GM04503 (cell line): ENCODE measurements at regions not wholly inside any gene's neighbourhood (a gene's known extent, or its start where the extent isn't known, plus 50 kb on each side); places are given as distances from the start of the nearest gene placed in this dataset.
"Not testable (repeated sequence)": the region's sequence is repeated elsewhere in the genome, so short reads cannot be mapped to it uniquely, and the experiment has no call there.

ENCODE experiments used
- DNase-seq: peaks from one replicate; pipeline ENCODE4 v3.0.0-alpha.2; 2012; ENCODE audit warnings: low read depth

DNA sequence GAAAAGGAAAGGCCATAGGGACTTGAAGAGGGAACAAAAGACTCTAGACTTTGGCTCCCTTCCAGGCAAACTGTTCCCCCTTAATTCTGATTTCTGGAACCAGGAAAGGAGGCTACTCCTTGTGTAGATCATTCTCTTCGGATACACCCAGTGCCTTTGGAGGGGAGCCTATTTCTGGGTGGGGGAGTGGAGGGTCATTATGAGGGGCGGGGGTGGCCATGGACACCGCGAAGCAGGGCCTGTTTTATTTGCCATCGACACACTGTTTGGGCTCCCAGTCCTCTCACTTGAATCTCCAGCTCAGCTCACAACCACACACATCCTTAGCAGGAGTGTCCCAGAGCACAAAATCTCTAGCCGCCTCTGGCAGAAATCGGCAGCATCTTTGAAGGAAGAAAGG, 132.3 kb downstream of the PXDC1 start:
- DNase-seq, result no peak

DNA sequence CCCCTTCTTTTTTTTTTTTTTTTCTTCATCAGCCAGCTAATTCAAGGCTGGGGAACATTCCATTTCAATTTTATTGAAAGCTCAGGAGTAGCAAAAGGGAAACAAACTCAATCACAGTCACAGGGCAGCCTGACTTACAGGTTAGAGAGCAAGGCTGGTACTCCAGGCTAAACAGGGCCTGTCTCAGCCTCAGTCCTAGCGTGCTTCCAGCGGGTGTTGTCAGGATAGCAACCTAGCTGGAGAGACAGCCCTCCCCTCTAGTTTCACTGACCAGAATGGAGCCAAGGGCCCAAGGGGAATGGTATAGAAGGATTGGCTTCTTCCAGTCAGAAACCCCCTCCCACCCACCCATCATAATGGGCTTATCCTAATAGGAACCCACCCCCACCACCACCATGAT, 132.9 kb downstream of the PXDC1 start:
- no peak for DNase-seq

DNA sequence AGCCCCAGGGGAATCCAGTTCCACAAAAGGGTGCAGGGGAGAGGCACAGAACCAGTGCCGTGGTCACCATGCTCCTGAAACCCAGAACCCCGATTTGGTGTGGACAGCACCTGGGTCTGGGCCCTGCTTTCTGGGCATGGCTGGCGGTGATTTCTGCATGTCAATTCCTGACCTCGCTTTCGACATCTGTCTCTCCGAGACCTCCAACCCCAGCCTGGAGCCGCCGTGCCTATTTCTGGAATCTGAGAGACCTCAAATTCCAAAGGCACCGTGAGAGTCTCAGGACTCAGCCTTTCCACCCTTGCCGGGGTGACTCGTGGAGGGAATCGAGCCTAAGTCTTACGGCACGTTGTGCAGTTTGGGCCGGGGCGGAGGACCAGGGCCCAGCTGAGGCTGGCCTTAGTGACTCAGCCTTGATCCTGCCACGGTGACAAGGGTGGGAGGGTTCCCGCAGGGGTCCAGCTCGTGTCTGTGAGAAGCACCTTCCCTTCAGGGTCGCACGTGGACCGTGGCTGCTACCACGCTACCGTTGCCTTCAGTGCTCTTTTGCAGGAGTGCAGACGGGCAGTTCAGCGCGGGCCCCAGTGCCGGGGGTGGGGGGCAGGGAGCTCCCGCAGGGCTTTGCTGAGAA, 133.7 kb downstream of the PXDC1 start:
- DNase-seq, result no peak

DNA sequence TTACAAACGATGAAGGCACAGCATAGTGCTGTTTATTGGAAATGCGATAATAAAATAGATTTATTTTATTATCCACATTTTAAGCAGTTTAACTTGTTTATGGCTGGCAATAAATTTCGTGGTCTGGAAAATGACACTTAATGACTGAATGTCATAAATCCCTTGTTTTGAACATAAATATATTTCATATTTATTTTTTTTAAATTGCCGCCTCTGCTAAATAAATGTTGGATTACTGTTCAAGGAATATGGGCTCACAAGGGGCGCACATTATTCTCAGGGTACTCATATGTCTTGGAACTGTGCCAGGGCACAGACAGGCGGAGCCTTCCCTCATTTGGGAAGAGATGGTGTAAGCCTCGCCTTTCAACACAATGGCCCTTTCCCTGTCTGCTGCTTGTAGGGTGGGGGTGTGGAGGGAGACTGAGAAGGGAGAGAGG, 134.3 kb downstream of the PXDC1 start:
- no peak for DNase-seq

DNA sequence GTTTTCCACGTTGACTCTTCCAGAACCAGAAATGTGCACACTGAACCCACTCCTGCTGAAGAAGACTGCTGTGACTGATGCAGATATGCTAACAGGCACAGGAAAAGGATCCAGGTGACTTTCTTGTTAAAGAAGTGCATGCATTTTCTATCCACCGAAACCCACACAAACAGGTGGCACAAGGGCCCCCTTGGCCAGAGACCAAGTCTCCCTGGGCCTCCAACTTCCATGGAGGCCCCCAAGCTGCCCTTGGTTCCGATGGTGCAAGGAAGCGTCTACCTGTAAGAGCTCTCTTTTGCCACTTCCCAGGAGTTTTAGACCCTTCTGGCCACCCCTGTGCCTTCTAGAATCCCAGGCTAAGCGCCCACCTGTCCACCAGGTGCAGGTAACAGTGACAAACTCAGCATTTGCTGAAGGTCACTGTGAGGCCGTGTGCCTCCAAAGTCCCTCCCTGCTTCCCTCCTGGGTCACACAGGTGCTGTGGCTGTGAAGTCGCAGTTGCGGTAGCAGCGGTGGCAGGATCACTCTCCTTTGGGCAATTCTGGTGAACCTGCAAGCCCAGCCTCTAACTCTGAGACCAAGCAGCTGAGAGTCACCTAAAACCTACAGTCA, 134.8 kb downstream of the PXDC1 start:
- no peak for DNase-seq

DNA sequence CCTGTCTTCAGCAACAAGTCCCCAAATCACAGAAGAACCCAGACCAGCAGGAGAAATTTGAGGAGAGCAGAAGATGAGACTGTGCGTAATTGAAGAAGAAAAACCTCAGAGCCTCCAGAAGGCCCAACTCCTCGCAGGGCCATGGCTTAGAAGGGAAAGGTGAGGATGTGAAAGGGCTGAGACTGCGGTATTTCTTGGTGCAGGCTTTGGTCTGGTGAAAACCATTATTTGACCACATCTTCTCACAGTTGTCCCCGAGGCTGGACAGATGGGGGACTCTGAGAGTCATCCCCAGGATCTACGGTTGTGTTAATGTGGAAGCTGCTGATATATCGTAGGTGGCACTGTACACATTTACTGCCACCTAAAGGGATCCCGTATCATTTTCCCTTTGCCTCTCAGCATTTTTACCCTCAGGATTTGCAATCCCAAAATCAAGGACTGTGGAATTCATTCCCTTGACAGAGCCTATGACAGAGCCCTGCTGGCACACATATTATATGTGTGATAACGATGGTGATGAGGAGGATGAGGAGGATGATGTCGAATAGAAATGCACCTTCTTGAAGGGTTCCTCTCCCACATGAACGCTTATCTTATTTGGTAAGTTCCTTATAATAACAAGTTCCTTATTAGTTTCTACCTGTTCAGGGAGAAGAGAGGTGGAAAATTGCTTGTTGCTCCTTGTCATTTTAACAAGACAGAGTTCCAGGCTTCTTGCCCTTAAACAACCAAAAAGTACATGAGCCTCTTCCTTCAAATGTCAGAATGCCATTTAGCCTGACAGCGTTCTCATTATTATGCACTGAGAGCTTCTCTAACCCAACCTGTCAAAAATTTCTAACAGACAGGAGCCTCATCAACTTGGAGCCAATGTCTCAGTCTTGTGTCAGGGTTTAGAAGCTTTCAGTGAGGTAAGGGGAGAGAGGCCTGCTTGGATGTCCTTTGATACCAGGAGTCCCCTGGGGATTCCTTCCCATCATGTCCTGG, 135.8 kb downstream of the PXDC1 start:
- no peak for DNase-seq

DNA sequence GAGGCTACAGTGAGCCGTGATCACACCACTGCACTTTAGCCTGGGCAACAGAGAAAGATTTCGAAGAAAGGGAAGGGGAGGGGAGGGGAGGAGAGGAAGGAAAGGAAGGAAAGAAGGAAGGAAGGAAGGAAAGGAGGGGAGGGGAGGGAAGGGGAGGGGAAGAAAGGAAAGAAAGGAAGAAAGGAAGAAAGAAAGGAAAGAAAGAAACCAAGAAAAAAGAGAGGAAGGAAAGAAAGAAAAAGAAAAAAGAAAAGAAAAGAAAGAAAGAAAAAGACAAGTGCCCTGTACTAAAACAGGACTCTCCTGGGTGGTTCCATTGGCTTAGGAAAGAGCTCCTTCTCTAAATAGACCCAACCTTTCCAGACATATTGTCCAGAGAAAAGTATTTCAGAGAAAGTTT, 136.6 kb downstream of the PXDC1 start:
- DNase-seq, result no peak

DNA sequence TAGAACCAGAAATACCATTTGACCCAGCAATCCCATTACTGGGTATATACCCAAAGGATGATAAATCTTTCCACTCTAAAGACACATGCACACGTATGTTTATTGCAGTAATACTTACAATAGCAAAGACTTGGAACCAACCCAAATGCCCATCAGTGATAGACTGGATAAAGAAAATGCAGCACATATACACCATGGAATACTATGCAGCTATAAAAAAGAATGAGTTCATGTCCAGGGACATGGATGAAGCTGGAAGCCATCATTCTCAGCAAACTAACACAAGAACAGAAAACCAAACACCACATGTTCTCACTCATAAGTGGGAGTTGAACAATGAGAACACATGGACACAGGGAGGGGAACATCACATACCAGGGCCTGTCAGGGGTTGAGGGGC, 137.9 kb downstream of the PXDC1 start:
- DNase-seq, result not testable (repeated sequence)

DNA sequence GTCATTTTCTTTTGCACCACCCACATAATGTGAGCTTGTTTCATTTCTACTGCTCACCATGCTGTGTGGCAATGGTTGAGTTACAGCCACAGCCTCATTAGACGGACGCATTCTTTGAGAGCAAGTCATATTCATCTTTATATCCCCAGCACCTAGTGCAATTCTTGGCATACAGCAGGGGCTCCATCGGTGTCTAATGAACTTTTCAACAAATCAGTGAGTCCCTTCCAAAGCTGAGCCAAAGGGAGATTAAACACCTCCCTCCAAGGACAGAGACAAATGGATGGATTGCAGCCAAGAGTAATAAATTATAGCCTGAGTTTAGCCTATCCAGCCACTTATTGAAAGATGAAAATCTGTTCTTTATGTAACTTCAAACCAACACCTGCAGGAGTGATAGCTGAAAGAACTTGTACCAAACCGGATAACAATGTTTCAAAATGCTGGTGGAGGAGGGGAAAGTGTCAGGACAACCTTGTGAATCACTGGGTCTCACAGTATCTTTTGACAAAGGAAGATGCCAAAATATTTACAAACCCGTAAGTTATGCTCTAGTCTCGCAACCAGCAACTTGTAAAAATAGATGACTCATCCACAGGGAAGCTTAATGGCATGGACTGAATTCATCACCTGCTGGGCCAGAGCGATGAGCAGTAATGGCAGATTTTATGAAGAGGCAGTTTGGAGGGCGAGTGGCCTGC, 139.0 kb downstream of the PXDC1 start:
- peak; percentile 89 for DNase-seq

DNA sequence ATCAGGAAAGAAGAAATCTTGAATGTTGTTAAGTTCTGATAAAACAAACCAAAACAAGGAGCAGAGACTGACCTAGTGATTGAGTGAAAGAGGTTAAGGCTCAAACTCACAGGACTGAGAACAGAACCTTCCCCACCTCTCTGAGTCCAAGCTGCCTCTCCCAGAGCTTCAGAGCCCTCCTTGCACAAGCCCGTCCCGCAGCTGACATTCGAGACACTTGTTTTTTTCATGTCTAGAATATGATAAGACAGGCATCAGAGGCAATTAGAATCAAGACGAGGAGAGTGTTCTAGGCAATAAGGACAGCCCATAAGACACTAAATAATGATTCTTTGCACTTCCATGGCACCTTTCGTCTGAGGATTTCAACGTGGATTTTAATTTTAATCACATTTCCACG, 140.6 kb downstream of the PXDC1 start:
- DNase-seq, result no peak

DNA sequence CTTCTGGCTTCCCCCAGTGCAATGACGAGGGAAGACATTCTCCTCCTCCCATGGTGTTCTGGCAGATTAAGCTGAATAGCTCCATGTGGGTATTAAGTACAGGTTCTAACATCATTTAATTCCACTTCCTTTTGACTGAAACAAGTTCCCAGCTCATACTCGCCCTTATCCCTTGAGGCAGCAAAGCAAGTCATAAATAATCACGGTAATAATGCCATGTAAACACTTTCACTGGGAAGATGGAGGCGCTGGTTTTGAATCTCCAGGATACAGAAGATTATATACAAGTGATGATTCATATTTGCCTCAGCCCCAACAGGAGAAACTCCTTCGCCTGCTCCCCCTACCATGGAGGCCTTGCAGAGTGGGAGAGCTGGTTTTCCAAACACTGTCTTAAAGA, 141.3 kb downstream of the PXDC1 start:
- no peak for DNase-seq

DNA sequence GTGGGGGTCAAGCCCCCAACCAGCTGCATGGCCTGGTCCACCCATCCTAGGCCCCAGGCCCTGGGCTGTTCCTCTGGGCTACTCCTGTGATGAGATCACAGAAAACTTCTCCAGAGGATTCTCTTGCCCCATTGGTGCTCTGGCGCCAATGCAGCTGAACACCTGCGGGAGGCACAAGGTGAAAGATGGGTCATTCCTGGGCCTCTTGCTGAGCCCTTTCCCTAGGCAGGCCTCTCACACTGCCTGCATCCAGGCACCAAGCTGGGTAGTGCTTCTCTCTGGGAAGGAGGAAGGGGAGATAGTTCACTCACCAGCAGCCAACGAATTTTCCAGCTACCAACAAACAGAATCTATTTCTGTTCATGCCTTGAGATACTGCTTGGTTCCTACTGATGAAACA, 142.1 kb downstream of the PXDC1 start:
- no peak for DNase-seq

DNA sequence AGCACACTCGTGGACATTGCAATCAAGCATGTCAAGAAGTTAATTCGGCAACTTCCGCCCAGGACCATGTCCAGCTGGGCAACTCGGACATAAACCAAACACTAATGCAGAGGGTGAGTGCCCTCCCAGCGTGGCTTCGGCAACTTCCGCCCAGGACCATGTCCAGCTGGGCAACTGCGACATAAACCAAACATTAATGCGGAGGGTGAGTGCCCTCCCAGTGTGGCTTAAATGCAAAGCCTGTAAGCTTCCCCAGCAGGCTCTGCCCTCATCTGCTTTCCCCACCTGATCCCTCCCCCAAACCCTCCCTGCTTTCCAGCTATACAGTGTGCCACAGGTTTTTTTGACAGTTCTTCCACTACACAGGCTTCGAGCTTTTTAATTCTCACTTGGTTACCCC, 143.4 kb downstream of the PXDC1 start:
- no peak for DNase-seq

DNA sequence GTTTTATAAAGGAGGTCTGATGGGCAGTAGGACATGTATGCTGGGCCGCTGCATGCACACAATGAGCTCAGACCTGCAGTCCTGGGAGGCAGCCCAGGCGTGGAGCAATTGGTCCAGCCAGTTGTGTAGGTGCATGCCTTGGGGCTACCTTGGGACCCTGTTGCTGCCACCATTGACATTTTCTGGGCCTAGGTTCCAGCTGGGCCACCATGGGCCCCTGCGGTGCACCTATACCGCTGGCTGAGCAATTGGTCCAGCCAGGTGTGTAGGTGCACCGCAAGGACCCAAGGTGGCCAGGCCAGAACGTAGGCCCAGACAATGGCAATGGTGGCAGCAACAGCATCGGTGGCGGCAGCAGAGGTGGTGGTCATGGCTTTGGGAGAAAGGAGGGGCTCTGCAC, 143.9 kb downstream of the PXDC1 start:
- DNase-seq, result no peak

DNA sequence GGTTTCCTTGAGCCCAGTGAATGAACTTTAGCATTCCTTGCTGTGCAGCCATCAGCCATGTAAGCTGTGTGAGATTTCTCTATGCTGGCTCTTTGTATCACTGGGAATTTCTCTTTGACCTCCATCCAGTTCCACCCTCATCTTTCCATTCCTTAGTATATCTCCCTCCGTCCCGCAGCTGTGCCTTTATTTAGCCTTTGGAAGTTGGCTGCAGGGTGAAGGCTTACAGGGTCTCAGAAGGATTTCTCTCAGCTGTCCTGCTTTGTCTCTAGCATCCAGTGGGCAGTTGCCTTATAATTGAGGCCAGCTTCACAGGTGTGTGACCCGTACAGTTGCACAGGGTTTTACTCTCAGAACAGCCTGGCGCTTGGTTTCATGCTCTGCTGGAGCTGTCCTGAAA, 144.3 kb downstream of the PXDC1 start:
- DNase-seq, result no peak

DNA sequence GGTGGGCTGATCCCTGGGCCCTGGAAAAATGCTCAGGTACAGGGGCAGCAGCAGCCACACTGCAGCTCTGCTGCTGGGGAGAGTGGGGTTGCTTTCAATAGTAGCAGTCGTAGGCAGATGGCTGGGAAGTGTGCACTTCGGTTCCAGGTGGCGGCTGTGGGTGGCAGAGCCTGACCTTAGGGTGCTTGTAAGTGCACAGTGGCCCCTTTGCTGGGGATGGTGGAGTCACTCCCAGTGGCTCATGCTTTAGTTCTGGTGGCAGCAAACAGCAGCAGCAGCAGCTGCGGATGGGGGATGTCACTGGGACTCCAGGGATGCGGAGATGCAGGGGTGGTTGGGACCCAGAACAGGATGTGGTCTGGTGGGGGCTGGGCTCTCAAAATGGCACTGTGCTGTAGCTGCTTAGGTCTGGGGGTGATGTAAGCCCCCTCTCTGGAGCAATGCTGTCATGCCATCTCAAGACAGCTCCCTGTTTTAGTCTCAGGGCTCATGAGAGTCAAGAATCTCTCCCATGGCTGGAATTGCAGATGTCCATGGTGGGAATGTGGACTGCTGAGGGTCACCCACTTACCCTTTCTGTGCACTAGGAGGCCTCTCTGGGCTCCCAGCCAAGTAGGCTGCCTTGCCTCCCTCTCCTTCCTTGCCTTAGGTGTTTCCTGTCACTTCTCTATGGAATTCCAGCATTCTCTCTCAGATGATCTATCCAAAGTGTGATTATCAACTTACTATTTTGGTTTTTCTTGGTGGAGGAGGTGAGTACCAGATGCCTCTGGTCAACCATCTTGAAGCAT, 146.7 kb upstream of the SLC22A23 start:
- no peak for DNase-seq

DNA sequence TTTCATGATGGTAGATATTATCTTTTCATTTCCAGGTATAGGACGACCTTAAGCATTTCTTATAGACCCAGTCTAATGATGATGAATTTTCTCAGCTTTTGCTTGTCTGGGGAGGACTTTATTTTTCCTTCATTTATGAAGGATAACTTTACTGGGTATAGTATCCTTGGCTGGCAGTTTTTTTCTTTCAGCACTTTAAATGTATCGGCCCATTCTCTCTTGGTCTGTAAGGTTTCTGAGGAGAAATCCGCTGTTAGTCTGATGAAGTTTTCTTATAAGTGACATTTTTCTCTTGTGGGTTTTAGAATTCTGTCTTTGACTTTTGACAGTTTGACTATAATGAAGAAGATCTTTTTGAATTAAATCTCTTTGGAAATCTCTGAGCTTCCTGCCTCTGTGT, 144.7 kb upstream of the SLC22A23 start:
- DNase-seq, result no peak

DNA sequence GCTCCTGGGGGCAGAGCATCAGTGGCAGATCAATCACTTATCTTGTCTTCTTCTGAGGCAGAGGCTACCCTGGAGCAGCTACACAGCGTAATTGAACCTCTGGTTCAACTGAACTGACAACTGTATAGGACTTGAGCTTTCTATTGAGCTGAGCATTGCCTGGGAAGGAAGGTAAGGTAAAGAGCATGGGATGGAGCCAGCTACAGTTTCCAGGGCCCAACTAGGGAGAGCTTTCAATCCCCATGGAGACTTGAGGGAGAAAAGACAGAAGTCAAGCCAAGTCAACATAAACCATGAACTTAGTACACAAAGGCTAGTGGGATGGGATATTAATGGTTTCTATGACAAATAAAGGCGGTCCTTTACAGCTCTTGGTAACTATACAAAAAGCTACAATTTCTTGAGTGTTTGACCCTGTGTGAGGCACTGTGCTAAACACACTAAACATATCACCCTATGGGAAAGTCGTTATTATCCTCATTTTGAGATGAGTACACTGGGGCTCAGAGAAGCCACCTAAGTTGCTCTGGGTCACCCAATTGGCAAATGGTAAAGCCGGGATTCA, 140.7 kb upstream of the SLC22A23 start:
- DNase-seq, result no peak

DNA sequence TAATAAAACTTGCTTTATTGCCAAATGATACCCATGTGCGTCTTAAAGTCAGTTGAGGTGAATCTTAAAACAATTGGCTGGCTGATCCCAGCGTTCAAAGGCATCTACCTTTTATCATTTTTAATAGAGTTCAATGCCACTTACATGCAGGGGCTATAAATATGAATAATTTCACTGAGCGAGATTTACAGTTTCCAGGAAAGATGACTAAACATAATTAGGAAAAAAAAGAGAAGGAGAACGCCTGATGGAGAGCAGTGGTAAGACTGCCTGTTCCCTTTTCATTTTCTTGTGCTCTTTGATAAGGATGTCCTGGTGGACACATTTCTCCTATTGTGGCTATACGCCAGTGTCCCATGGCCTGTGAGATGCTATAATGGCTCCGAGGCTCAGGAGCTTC, 139.9 kb upstream of the SLC22A23 start:
- DNase-seq, result no peak

DNA sequence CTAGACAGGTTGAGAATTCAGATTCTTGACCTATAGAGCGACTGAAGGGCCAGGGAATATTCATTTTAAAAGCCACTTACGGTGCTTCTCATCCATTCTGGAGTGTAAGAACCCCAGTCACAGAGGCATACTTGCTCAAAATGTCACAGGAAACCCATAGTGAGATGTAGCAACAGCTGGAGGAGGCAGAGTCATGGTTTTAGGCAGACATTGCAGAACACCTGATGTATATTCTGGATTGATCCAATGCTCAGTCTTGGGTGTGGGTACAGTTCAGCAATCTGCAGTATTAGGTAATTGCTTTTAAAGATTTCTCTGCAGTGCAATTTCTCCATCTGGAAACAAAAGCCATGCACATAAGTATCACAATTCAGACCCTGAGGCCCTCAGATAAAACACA, 137.4 kb upstream of the SLC22A23 start:
- no peak for DNase-seq

DNA sequence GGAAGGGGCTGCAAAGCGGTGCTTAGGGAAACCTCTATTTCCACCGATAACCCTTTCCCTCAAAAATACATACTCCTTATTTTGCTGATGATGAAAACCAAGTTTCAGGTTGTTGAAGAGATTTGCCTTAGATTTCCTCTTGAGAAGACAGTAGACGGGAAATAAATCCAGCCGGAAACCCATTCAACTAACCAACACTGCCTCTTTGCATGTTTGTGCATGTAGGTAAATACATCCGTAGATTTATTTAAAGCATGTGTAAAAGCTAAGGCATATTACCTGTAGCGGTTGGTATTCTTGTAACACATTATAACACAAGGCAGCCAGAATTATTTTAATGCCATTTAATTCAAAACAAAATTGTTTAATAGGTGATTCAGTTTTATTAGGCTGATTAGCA, 136.3 kb upstream of the SLC22A23 start:
- DNase-seq, result no peak
